IMR-90 (cell line): ENCODE measurements at regions not wholly inside any gene's neighbourhood (a gene's known extent, or its start where the extent isn't known, plus 50 kb on each side); places are given as distances from the start of the nearest gene placed in this dataset.

Experiments
- ATAC-seq: fragments of 200-7000 bp; cut with Tn5 transposase; 2 replicates; pipeline ENCODE4 v1.9.1; 2020; ENCODE audit warnings: low read depth, mild to moderate bottlenecking, moderate library complexity
- BruUV-seq: library from RNA; stranded (reverse); fragments of 400-500 nt; replicated peaks from 2 replicates; lab custom pipeline; 2021; lab: Mats Ljungman, UMichigan
- CTCF ChIA-PET: fragments of 300-600 bp; formaldehyde crosslinking; extraction: SDS; loops from one replicate; lab custom pipeline; 2021; ENCODE audit warnings: antibody characterized with exemption; lab: Yijun Ruan, JAX
- POLR2A ChIA-PET: fragments of 300-600 bp; sonication (Branson Sonifier 250); formaldehyde crosslinking; loops from one replicate; lab custom pipeline; 2022; ENCODE audit warnings: antibody characterized with exemption; ENCODE audit not compliant: unreplicated experiment; lab: Charles Lee
- DNase-seq: peaks from one replicate; pipeline ENCODE4 v3.0.0; 2013
- H2AFZ ChIP-seq: replicated peaks from 2 replicates; pipeline ENCODE3; 2013; ENCODE audit warnings: low read length, mild to moderate bottlenecking; ENCODE audit not compliant: poor library complexity
- H2AK5ac ChIP-seq: 2 replicates; pipeline ENCODE4 v1.6.1; 2013; ENCODE audit warnings: low read depth, low read length, inconsistent platforms
- H2AK9ac ChIP-seq: replicated peaks from 2 replicates; pipeline ENCODE3; 2013; ENCODE audit warnings: mild to moderate bottlenecking, low read depth, low read length, moderate library complexity; ENCODE audit not compliant: poor library complexity
- H2BK120ac ChIP-seq: 2 replicates; pipeline ENCODE4 v1.6.1; 2013; ENCODE audit warnings: low read depth, low read length, inconsistent platforms
- H2BK15ac ChIP-seq: 3 replicates; pipeline ENCODE4 v1.6.1; 2013; ENCODE audit warnings: low read depth, low read length, inconsistent platforms
- H2BK20ac ChIP-seq: 2 replicates; pipeline ENCODE4 v1.6.1; 2013; ENCODE audit warnings: low read depth, mild to moderate bottlenecking, inconsistent platforms, low read length, moderate library complexity
- H2BK5ac ChIP-seq: 2 replicates; pipeline ENCODE4 v1.6.1; 2013; ENCODE audit warnings: mild to moderate bottlenecking, low read depth, low read length, inconsistent platforms; ENCODE audit not compliant: poor library complexity, severe bottlenecking
- H3K14ac ChIP-seq: replicated peaks from 2 replicates; pipeline ENCODE4 v1.6.1; 2013; ENCODE audit warnings: low read depth, low read length, inconsistent platforms
- H3K18ac ChIP-seq: 2 replicates; pipeline ENCODE4 v1.6.1; 2013; ENCODE audit warnings: low read depth, low read length, control low read depth
- H3K23ac ChIP-seq: 2 replicates; pipeline ENCODE4 v1.6.1; 2013; ENCODE audit warnings: low read depth, low read length, inconsistent platforms
- H3K27ac ChIP-seq: 2 replicates; pipeline ENCODE4 v1.5.1; 2013; ENCODE audit warnings: mild to moderate bottlenecking, control low read depth, low read length; ENCODE audit not compliant: insufficient read depth
- H3K27me3 ChIP-seq: 2 replicates; pipeline ENCODE4 v1.6.1; 2013; ENCODE audit warnings: low read length; ENCODE audit not compliant: control insufficient read depth, insufficient read depth
- H3K36me3 ChIP-seq: 2 replicates; pipeline ENCODE4 v1.6.1; 2013; ENCODE audit warnings: low read length, mixed read lengths; ENCODE audit not compliant: control insufficient read depth, insufficient read depth
- H3K4ac ChIP-seq: 2 replicates; pipeline ENCODE4 v1.6.1; 2013; ENCODE audit warnings: low read depth, low read length, inconsistent platforms
- H3K4me1 ChIP-seq: 2 replicates; pipeline ENCODE4 v1.6.1; 2013; ENCODE audit warnings: low read length, mixed read lengths; ENCODE audit not compliant: control insufficient read depth, insufficient read depth
- H3K4me2 ChIP-seq: 2 replicates; pipeline ENCODE4 v1.6.1; 2013; ENCODE audit warnings: low read depth, mild to moderate bottlenecking, control low read depth, low read length, moderate library complexity
- H3K4me3 ChIP-seq: 2 replicates; pipeline ENCODE4 v1.5.1; 2013; ENCODE audit warnings: low read depth, mild to moderate bottlenecking, control low read depth, low read length, moderate library complexity; ENCODE audit not compliant: insufficient read depth
- H3K56ac ChIP-seq: 2 replicates; pipeline ENCODE4 v1.6.1; 2013; ENCODE audit warnings: low read length, inconsistent platforms; ENCODE audit not compliant: insufficient read depth; ENCODE audit errors: extremely low read depth
- H3K79me1 ChIP-seq, 2 experiments: 2 replicates each; pipeline ENCODE4 v1.6.1; 2013; ENCODE audit warnings: low read length in 2 of 2, inconsistent platforms in 1 of 2, low read depth in 1 of 2
- H3K9ac ChIP-seq: 2 replicates; pipeline ENCODE4 v1.6.1; 2013; ENCODE audit warnings: low read depth, low read length, control low read depth
- H3K9me1 ChIP-seq: 2 replicates; pipeline ENCODE4 v1.6.1; 2013; ENCODE audit warnings: low read length, inconsistent platforms; ENCODE audit not compliant: insufficient read depth
- H3K9me3 ChIP-seq: 2 replicates; pipeline ENCODE4 v1.6.1; 2013; ENCODE audit warnings: low read length; ENCODE audit not compliant: control insufficient read depth, insufficient read depth
- H4K20me1 ChIP-seq: 2 replicates; pipeline ENCODE4 v1.6.1; 2013; ENCODE audit warnings: low read length, inconsistent platforms; ENCODE audit not compliant: insufficient read depth
- H4K5ac ChIP-seq: 2 replicates; pipeline ENCODE4 v1.6.1; 2013; ENCODE audit warnings: mild to moderate bottlenecking, low read depth, low read length, control low read depth
- H4K8ac ChIP-seq, 2 experiments: 2 replicates each; pipeline ENCODE4 v1.6.1; 2013; ENCODE audit warnings: low read depth in 2 of 2, low read length in 2 of 2, control low read depth in 1 of 2, inconsistent platforms in 1 of 2
- H4K91ac ChIP-seq: 2 replicates; pipeline ENCODE4 v1.6.1; 2013; ENCODE audit warnings: low read depth, low read length, inconsistent platforms; ENCODE audit not compliant: insufficient read depth
- CEBPB ChIP-seq: IDR thresholded peaks from 2 replicates; pipeline ENCODE4 v1.6.1; 2012; ENCODE audit warnings: low read depth, low read length, improper control_type of control experiment
- MAFK ChIP-seq: IDR thresholded peaks from 2 replicates; pipeline ENCODE4 v1.6.1; 2012; ENCODE audit warnings: low read depth, low read length, improper control_type of control experiment
- MXI1 ChIP-seq: IDR thresholded peaks from 2 replicates; pipeline ENCODE4 v1.6.1; 2012; ENCODE audit warnings: low read depth, mild to moderate bottlenecking, low read length, moderate library complexity, borderline replicate concordance
- NFE2L2 ChIP-seq: fragments of 150-350 bp; IDR thresholded peaks from 2 replicates; pipeline ENCODE4 v1.6.1; 2016; ENCODE audit warnings: low read depth, mild to moderate bottlenecking, low read length
- RCOR1 ChIP-seq: IDR thresholded peaks from 2 replicates; pipeline ENCODE4 v1.6.1; 2012; ENCODE audit warnings: mild to moderate bottlenecking, low read length, improper control_type of control experiment; ENCODE audit not compliant: insufficient replicate concordance
- RFX5 ChIP-seq: IDR thresholded peaks from 2 replicates; pipeline ENCODE4 v1.8.0; 2012; ENCODE audit warnings: low read depth, mild to moderate bottlenecking, low read length, moderate library complexity
- WGBS, 2 experiments: methylation state at CpG; one replicate each; pipeline versions ENCODE4 v1.1.5 to v1.1.7; 2013; ENCODE audit warnings: missing lambda C conversion rate in 2 of 2; ENCODE audit not compliant: insufficient read length in 1 of 2; ENCODE audit errors: extremely low coverage in 2 of 2; 5-methylcytosine and 5-hydroxymethylcytosine counted together
- dilution Hi-C: fragments of 300-500 bp; cut with HindIII; formaldehyde crosslinking; loops from one replicate; pipeline ENCODE4 v1.14.3; 2018; ENCODE audit warnings: low sequenced_read_pairs; ENCODE audit not compliant: unreplicated experiment
- in situ Hi-C: fragments of 300-500 bp; cut with MboI; formaldehyde crosslinking; loops from 3 replicates; pipeline ENCODE4 v1.14.3; 2019; ENCODE audit warnings: low sequenced_read_pairs, inconsistent platforms, mixed read lengths
- intact Hi-C: fragments of 100-400 bp; cut with micrococcal nuclease; formaldehyde crosslinking; loops from 2 replicates; pipeline ENCODE4 v1.10.0; 2022
- TF ChIP-seq, protein P1 (sequence below): conservative IDR thresholded peaks from 2 replicates; pipeline ENCODE4 v1.5.1; 2012; ENCODE audit warnings: mild to moderate bottlenecking, low read depth, low read length, improper control_type of control experiment

DNA sequence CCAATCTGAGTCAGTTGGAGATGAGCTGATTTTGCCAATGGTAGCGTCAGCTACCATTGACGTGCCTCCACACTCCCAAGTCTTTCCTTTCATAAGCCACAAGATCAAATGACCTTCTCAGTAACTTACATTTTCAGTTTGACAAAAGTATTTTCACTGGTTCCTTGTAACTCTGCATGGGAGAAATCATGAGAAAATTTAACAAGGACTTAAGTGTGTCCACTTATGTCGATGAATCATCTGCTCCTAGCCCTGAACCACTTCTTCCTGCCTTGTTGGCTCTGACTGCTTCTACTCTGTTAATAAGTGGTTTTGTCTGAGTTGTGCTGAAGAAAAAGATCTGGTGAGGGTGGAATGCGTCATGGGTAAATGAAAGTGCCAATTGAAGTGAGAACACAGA is 101.2 kb downstream of the NFKBIZ start:
- H3K27ac ChIP-seq = no peak overlapping the region
- DNase-seq = peak; percentile 81
- no peak overlapping the region for H3K23ac ChIP-seq
- ChIA-PET POLR2A (no interaction called here), CTCF (no interaction called here)
- H3K4me3 ChIP-seq = no peak overlapping the region
- no peak overlapping the region for H2AFZ ChIP-seq
- peak; percentile 53; the same call in 1 of the 2 replicates for ATAC-seq
- H2BK5ac ChIP-seq = no peak overlapping the region
- no peaks in the 10 kb centered on the region for H3K9me3 ChIP-seq
- H3K27me3 ChIP-seq = no peaks in the 10 kb centered on the region
- H3K36me3 ChIP-seq = no peaks in the 10 kb centered on the region
- no peaks in the 10 kb centered on the region for H4K20me1 ChIP-seq
- peak overlapping the region; percentile 9; the same call in 1 of the 2 replicates for H3K4ac ChIP-seq
- H3K14ac ChIP-seq = peak overlapping the region; percentile 43; the same call in 1 of the 2 replicates
- H4K5ac ChIP-seq = peak overlapping the region; percentile 39; the same call in 1 of the 2 replicates
- no peak overlapping the region for H3K18ac ChIP-seq
- no peak overlapping the region for H3K9ac ChIP-seq
- H2BK15ac ChIP-seq = no peak overlapping the region
- H3K56ac ChIP-seq = no peak overlapping the region
- H3K9me1 ChIP-seq = no peaks in the 10 kb centered on the region
- no peak for TF ChIP-seq MAFK
- TF ChIP-seq RFX5 = no peak
- TF ChIP-seq MXI1 = no peak
- no peak for TF ChIP-seq NFE2L2
- TF ChIP-seq, protein P1, sequence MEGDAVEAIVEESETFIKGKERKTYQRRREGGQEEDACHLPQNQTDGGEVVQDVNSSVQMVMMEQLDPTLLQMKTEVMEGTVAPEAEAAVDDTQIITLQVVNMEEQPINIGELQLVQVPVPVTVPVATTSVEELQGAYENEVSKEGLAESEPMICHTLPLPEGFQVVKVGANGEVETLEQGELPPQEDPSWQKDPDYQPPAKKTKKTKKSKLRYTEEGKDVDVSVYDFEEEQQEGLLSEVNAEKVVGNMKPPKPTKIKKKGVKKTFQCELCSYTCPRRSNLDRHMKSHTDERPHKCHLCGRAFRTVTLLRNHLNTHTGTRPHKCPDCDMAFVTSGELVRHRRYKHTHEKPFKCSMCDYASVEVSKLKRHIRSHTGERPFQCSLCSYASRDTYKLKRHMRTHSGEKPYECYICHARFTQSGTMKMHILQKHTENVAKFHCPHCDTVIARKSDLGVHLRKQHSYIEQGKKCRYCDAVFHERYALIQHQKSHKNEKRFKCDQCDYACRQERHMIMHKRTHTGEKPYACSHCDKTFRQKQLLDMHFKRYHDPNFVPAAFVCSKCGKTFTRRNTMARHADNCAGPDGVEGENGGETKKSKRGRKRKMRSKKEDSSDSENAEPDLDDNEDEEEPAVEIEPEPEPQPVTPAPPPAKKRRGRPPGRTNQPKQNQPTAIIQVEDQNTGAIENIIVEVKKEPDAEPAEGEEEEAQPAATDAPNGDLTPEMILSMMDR = no peak
- TF ChIP-seq CEBPB = no peak
- TF ChIP-seq RCOR1 = no peak
- BruUV-seq = no TSS peak
- no peak overlapping the region for H2AK5ac ChIP-seq
- in situ Hi-C loops = no loop called here
- dilution Hi-C loops = no loop called here
- H4K8ac ChIP-seq = no peak overlapping the region; a peak in 1 of 4 replicates
- H2BK20ac ChIP-seq = peak overlapping the region; percentile 39; the same call in 1 of the 2 replicates
- peaks cover 1% of the 10 kb centered on the region; the same call in 1 of the 2 replicates for H3K4me1 ChIP-seq
- no peak overlapping the region for H3K4me2 ChIP-seq
- H2AK9ac ChIP-seq = no peak overlapping the region
- H4K91ac ChIP-seq = no peak overlapping the region
- H3K79me1 ChIP-seq = no peaks in the 10 kb centered on the region; a peak in 2 of 4 replicates
- intact Hi-C loops = no loop called here
- H2BK120ac ChIP-seq = no peak overlapping the region
- WGBS, 2 experiments = no CpG with 5 or more reads among the region's 4 CpGs
